ENCODE measurements at regions not wholly inside any gene's neighbourhood (a gene's known extent, or its start where the extent isn't known, plus 50 kb on each side); places are given as distances from the start of the nearest gene placed in this dataset.
"Not testable (repeated sequence)": the region's sequence is repeated elsewhere in the genome, so short reads cannot be mapped to it uniquely, and the experiment has no call there.

DNA sequence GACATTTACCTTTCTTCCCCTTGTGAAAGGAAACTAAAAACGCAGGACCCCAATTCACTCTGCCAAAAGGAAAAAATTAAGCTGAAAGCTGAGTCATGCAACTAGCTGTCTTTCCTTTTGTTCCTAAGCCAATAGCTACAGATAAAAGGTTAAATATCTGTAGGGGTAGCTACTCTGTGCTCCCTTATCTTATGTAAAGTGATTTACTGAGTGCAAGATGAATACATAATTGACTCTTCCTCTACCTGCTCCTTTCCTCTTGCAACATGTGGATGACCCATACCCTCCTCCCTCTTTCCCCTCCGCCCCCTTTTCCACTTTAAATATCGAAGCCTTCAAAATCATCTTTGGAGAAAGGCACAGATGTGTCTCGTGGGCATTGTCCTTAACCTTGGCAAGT lies 68.0 kb upstream of the ZNF157 start:
- DNase-seq, result no peak

DNA sequence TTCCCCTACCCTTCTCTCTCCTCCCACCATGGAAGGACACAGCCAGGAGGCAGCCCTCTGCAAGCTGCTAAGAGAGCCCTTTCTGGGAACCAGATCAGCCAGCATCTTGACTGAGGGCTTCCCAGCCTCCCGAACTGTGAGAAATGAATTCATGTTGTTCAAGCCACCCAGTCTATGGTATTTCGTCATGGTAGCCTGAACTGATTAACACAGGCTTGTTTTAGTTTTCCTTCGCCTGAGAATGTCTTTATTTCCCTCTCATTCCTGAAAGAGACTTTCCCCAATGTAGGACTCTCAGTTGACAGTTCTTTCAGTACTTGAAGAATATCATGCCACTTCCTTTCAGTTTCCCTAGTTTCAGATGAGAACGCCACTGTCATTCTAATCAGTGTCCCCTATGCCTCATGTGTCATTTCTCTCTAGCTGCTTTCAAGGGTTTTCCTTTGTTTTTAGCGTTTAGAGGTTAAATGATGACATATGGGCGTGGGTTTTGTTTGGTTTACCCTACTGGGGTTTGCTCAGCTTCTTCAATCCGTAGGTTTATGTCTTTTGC lies 63.8 kb upstream of the ZNF157 start:
- DNase-seq, result not testable (repeated sequence)

DNA sequence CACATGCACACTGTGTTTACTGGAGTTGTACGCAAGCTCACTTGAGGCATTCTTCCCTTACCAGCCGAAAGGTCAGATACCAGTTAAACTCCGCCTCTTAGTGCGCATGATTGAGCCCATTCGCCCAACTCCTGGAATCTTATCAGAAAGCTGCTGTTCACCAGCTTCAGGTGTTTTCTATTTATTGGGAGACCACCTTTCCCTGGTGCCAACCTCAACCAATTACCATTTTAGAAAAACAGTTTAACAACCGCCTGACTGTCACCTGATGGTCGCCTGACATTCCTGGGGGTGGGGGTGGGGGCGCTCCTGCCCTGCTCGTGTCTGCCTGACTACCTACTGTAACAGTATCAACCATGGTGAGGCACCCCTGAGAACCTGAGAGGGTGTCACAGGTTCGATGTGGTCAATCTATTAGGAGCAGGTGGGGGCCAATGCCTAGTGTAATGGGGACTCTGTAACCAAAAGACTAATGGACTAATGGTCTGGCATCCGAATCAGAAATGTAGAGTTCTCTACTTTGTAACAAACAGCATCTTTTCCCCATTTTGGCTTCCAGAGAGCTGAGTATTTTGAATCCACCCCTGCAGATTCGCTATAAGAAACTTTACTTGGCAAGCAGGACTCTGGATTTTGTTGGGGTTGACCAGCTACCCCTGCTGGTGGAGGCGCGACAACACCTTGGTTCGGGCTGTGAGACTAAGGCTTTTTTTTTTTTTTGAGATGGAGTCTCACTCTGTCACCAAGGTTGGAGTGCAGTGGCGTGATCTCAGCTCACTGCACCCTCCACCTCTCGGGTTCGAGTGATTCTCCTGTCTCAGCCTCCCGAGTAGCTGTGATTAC lies 58.2 kb upstream of the ZNF157 start:
- peak; percentile 42 to 55 for DNase-seq

DNA sequence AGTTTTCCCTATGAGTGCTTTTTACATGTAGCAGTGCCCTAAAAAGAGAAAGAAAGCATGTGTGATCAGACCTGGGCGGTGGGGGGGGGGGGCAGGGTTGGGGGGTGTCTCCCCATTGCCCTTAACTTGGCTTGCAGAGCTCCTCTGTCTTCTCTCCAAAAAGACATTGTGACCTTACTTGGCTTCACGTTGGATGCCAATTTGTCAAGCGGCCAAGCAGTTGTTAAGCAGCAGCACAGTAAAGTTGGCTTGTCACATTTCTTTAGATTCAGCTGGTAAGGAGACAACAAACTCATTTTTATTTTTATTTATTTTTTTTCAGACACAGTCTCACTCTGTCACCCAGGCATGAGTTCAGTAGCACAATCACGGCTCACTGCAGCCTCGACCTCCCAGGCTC lies 57.3 kb upstream of the ZNF157 start:
- no peak for DNase-seq

DNA sequence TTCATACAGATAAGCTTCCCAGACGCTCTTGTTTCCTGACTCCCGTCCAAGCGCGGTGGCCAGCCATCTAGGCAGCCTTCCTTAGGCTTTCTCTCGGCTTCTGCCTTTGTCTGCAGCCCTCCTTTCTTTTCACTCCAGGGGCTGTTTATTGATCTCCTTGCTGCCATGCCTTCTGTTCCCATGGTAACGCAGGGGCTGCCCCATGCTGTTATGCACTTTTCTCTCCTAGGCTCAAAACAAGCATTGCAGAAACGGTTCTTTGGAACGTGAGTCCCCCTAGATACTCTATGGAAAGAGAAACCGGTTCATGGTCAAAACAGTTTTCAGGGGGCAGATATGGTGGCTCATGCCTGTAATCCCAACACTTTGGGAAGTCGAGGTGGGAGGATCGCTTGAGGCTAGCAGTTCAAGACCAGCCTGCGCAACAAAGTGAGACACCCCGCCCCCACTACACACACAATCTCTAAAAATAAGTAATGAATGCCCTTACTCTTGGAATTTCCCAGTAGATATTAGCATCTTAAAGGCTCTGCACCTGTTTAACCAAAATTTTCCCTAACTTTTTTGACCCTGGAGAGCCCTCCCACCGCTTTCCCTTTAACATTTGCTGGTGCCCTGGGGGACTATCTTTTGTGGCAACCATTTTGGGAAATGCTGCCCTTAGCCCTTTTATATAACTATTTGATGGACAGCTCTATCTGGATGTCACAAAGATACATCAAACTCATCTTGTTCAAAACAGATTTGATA lies 53.9 kb upstream of the ZNF157 start:
- DNase-seq, result no peak

Measured in activated CD4-positive, alpha-beta T cell treated with anti-CD3 and anti-CD28 coated beads, Interleukin-2, amount 50 U/mL, for 48 hours (primary cell).